GM23338 (cell line): ENCODE measurements at regions not wholly inside any gene's neighbourhood (a gene's known extent, or its start where the extent isn't known, plus 50 kb on each side); places are given as distances from the start of the nearest gene placed in this dataset.

Experiments used
- ATAC-seq: fragments of 200-7000 bp; cut with Tn5 transposase; 3 replicates; pipeline ENCODE4 v1.9.1; 2020
- DNase-seq: peaks from one replicate; pipeline ENCODE4 v3.0.0-alpha.2; 2015; ENCODE audit warnings: low spot score
- H2AFZ ChIP-seq: fragments of 200-600 bp; sonication (generic); 2 replicates; pipeline ENCODE4 v1.8.0; 2016; ENCODE audit warnings: antibody characterized with exemption, mild to moderate bottlenecking, moderate library complexity
- H3F3A ChIP-seq: fragments of 200-600 bp; sonication (generic); replicated peaks from 2 replicates; pipeline ENCODE4 v1.8.0; 2017; ENCODE audit warnings: antibody characterized with exemption, mixed run types, low read depth
- H3K27ac ChIP-seq: fragments of 200-600 bp; sonication (generic); 2 replicates; pipeline ENCODE4 v1.6.1; 2016; ENCODE audit warnings: low read depth
- H3K27me3 ChIP-seq: fragments of 200-600 bp; sonication (generic); 2 replicates; pipeline ENCODE4 v1.8.0; 2016; ENCODE audit warnings: mild to moderate bottlenecking, mixed run types, moderate library complexity; ENCODE audit not compliant: insufficient read depth
- H3K36me3 ChIP-seq: fragments of 200-600 bp; sonication (generic); 2 replicates; pipeline ENCODE4 v1.8.0; 2016; ENCODE audit warnings: mild to moderate bottlenecking; ENCODE audit not compliant: insufficient read depth
- H3K4me1 ChIP-seq: fragments of 200-600 bp; sonication (generic); 2 replicates; pipeline ENCODE4 v1.8.0; 2016; ENCODE audit warnings: mild to moderate bottlenecking, moderate library complexity; ENCODE audit not compliant: insufficient read depth
- H3K4me2 ChIP-seq: fragments of 200-600 bp; sonication (generic); 2 replicates; pipeline ENCODE4 v1.7.1; 2017; ENCODE audit warnings: mixed run types
- H3K4me3 ChIP-seq: fragments of 200-600 bp; sonication (generic); 2 replicates; pipeline ENCODE4 v1.6.1; 2016; ENCODE audit warnings: mixed run types
- H3K79me2 ChIP-seq: fragments of 200-600 bp; sonication (generic); replicated peaks from 2 replicates; pipeline ENCODE4 v1.8.0; 2017; ENCODE audit warnings: mild to moderate bottlenecking; ENCODE audit not compliant: insufficient read depth
- H3K9me2 ChIP-seq: fragments of 200-600 bp; sonication (generic); 2 replicates; pipeline ENCODE4 v1.8.0; 2017; ENCODE audit not compliant: insufficient read depth
- H4K20me1 ChIP-seq: fragments of 200-600 bp; sonication (generic); replicated peaks from 2 replicates; pipeline ENCODE4 v1.8.0; 2017; ENCODE audit warnings: mild to moderate bottlenecking; ENCODE audit not compliant: insufficient read depth
- H3K27ac Mint-ChIP-seq: 2 replicates; pipeline ENCODE4 v1.8.0; 2020; ENCODE audit warnings: inconsistent platforms, mild to moderate bottlenecking, moderate library complexity, mixed read lengths
- H3K27me3 Mint-ChIP-seq: 3 replicates; pipeline ENCODE4 v1.8.0; 2022; ENCODE audit warnings: low read depth, mild to moderate bottlenecking, moderate library complexity, mixed read lengths, inconsistent platforms; ENCODE audit not compliant: insufficient read depth, poor library complexity
- H3K36me3 Mint-ChIP-seq: 3 replicates; pipeline ENCODE4 v1.8.0; 2021; ENCODE audit warnings: low read depth, mild to moderate bottlenecking, inconsistent platforms, moderate library complexity, mixed read lengths
- H3K4me1 Mint-ChIP-seq: 3 replicates; pipeline ENCODE4 v1.8.0; 2020; ENCODE audit warnings: mild to moderate bottlenecking, inconsistent platforms, mixed read lengths
- H3K4me3 Mint-ChIP-seq: 3 replicates; pipeline ENCODE4 v1.8.0; 2021; ENCODE audit warnings: moderate library complexity, mild to moderate bottlenecking, inconsistent platforms, mixed read lengths
- H3K9me3 Mint-ChIP-seq: 3 replicates; pipeline ENCODE4 v1.8.0; 2020; ENCODE audit warnings: moderate library complexity, mild to moderate bottlenecking, inconsistent platforms, mixed read lengths
- CREB1 ChIP-seq: fragments of 250-450 bp; sonication (Bioruptor Pico); IDR thresholded peaks from 2 replicates; pipeline ENCODE4 v1.5.0; 2020; ENCODE audit warnings: low read depth, mild to moderate bottlenecking, moderate library complexity
- EZH2 ChIP-seq: fragments of 200-600 bp; sonication (generic); IDR thresholded peaks from one replicate; pipeline ENCODE4 v1.8.0; 2017; ENCODE audit warnings: antibody characterized with exemption, mild to moderate bottlenecking, low read depth; ENCODE audit not compliant: unreplicated experiment
- EZH2phosphoT487 ChIP-seq: fragments of 200-600 bp; sonication (generic); IDR thresholded peaks from one replicate; pipeline ENCODE4 v1.8.1; 2018; ENCODE audit warnings: antibody characterized with exemption; ENCODE audit not compliant: unreplicated experiment
- JUNB ChIP-seq: IDR thresholded peaks from one replicate; pipeline ENCODE4 v1.6.1; 2016; ENCODE audit warnings: antibody characterized with exemption; ENCODE audit not compliant: unreplicated experiment
- NANOG ChIP-seq: IDR thresholded peaks from 2 replicates; pipeline ENCODE4 v1.6.1; 2016; ENCODE audit warnings: antibody characterized with exemption, borderline replicate concordance
- POLR2AphosphoS5 ChIP-seq: IDR thresholded peaks from 2 replicates; pipeline ENCODE4 v1.6.1; 2016; ENCODE audit warnings: antibody characterized with exemption, low read depth
- REST ChIP-seq: IDR thresholded peaks from one replicate; pipeline ENCODE4 v1.6.1; 2018; ENCODE audit warnings: antibody characterized with exemption; ENCODE audit not compliant: unreplicated experiment
- STAT1 ChIP-seq: IDR thresholded peaks from one replicate; pipeline ENCODE4 v1.6.1; 2016; ENCODE audit warnings: antibody characterized with exemption; ENCODE audit not compliant: unreplicated experiment
- ZNF114 ChIP-seq: fragments of 250-450 bp; sonication (Bioruptor Pico); IDR thresholded peaks from 2 replicates; pipeline ENCODE4 v1.5.0; 2020; ENCODE audit warnings: mild to moderate bottlenecking, moderate library complexity
- ZNF331 ChIP-seq: fragments of 250-450 bp; sonication (Bioruptor Pico); IDR thresholded peaks from 2 replicates; pipeline ENCODE4 v1.5.0; 2020; ENCODE audit warnings: low read depth, mild to moderate bottlenecking, moderate library complexity
- ZNF462 ChIP-seq: fragments of 250-450 bp; sonication (Bioruptor Pico); IDR thresholded peaks from 2 replicates; pipeline ENCODE4 v1.5.0; 2020; ENCODE audit warnings: mild to moderate bottlenecking, moderate library complexity
- TF ChIP-seq, protein P1 (sequence below), 2 experiments: fragments of 200-600 bp in 1 of 2; sonication (generic) in 1 of 2; conservative IDR thresholded peaks; 2 replicates each; pipeline versions ENCODE4 v1.5.1 to v1.6.1; 2016 to 2017; ENCODE audit warnings: antibody characterized with exemption in 2 of 2, low read depth in 2 of 2, mild to moderate bottlenecking in 2 of 2, moderate library complexity in 1 of 2
- TF ChIP-seq, protein P2 (sequence below): IDR thresholded peaks from 2 replicates; pipeline ENCODE4 v1.6.1; 2016; ENCODE audit warnings: antibody characterized with exemption

- H3K9me3 Mint-ChIP-seq = no peaks in the 10 kb centered on the region; the same call in 2 of the 3 replicates
- H3K36me3 Mint-ChIP-seq = no peaks in the 10 kb centered on the region
- DNase-seq (no peak), ATAC-seq (no peak)
- H3K4me1 ChIP-seq = no peaks in the 10 kb centered on the region
- TF ChIP-seq EZH2phosphoT487 (no peak), EZH2 (no peak), ZNF462 (CRISPR knock-in tag) (no peak), ZNF331 (no peak), POLR2AphosphoS5 (no peak), STAT1 (no peak), CREB1 (CRISPR knock-in tag) (no peak), JUNB (no peak), ZNF114 (CRISPR knock-in tag) (no peak), NANOG (no peak), REST (no peak)
- TF ChIP-seq, protein P1, sequence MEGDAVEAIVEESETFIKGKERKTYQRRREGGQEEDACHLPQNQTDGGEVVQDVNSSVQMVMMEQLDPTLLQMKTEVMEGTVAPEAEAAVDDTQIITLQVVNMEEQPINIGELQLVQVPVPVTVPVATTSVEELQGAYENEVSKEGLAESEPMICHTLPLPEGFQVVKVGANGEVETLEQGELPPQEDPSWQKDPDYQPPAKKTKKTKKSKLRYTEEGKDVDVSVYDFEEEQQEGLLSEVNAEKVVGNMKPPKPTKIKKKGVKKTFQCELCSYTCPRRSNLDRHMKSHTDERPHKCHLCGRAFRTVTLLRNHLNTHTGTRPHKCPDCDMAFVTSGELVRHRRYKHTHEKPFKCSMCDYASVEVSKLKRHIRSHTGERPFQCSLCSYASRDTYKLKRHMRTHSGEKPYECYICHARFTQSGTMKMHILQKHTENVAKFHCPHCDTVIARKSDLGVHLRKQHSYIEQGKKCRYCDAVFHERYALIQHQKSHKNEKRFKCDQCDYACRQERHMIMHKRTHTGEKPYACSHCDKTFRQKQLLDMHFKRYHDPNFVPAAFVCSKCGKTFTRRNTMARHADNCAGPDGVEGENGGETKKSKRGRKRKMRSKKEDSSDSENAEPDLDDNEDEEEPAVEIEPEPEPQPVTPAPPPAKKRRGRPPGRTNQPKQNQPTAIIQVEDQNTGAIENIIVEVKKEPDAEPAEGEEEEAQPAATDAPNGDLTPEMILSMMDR (conservative IDR thresholded peaks at IDR 0.05; ENCODE audit: low read depth in 2 of 2) = no peak
- TF ChIP-seq, protein P2, sequence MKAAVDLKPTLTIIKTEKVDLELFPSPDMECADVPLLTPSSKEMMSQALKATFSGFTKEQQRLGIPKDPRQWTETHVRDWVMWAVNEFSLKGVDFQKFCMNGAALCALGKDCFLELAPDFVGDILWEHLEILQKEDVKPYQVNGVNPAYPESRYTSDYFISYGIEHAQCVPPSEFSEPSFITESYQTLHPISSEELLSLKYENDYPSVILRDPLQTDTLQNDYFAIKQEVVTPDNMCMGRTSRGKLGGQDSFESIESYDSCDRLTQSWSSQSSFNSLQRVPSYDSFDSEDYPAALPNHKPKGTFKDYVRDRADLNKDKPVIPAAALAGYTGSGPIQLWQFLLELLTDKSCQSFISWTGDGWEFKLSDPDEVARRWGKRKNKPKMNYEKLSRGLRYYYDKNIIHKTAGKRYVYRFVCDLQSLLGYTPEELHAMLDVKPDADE = no peak
- H3K27ac Mint-ChIP-seq = no peak overlapping the region
- peaks cover 2% of the 10 kb centered on the region for H3K27me3 Mint-ChIP-seq
- no peaks in the 10 kb centered on the region for H3K9me2 ChIP-seq
- no peaks in the 10 kb centered on the region for H3K4me1 Mint-ChIP-seq
- H3K27me3 ChIP-seq = no peaks in the 10 kb centered on the region
- no peaks in the 10 kb centered on the region for H3K36me3 ChIP-seq
- H4K20me1 ChIP-seq = no peaks in the 10 kb centered on the region
- no peak overlapping the region for H3K4me2 ChIP-seq
- no peak overlapping the region for H3K4me3 ChIP-seq
- H3K79me2 ChIP-seq = no peaks in the 10 kb centered on the region
- no peaks in the 10 kb centered on the region for H3F3A ChIP-seq
- H3K4me3 Mint-ChIP-seq = no peak overlapping the region
- no peak overlapping the region for H3K27ac ChIP-seq
- no peak overlapping the region for H2AFZ ChIP-seq
These were observed 129.6 kb downstream of the LUZP4 start for GRCh38 chrX:115419069-115419468.
